ENCODE measurements at regions not wholly inside any gene's neighbourhood (a gene's known extent, or its start where the extent isn't known, plus 50 kb on each side); places are given as distances from the start of the nearest gene placed in this dataset.

- no peak for TF ChIP-seq CREB1 (CRISPR knock-in tag; IDR thresholded peaks at IDR 0.05)
- no peak for TF ChIP-seq CTCF (IDR thresholded peaks at IDR 0.05)
- no peak for TF ChIP-seq MAX (CRISPR knock-in tag; IDR thresholded peaks at IDR 0.05)
- TF ChIP-seq IRF2 (CRISPR knock-in tag; IDR thresholded peaks at IDR 0.05; ENCODE audit: borderline replicate concordance, low read depth): no peak
These were observed 76.0 kb upstream of the HSPA9 start for GRCh38 chr5:138651058-138651766.
